ENCODE measurements at regions not wholly inside any gene's neighbourhood (a gene's known extent, or its start where the extent isn't known, plus 50 kb on each side); places are given as distances from the start of the nearest gene placed in this dataset.

DNA sequence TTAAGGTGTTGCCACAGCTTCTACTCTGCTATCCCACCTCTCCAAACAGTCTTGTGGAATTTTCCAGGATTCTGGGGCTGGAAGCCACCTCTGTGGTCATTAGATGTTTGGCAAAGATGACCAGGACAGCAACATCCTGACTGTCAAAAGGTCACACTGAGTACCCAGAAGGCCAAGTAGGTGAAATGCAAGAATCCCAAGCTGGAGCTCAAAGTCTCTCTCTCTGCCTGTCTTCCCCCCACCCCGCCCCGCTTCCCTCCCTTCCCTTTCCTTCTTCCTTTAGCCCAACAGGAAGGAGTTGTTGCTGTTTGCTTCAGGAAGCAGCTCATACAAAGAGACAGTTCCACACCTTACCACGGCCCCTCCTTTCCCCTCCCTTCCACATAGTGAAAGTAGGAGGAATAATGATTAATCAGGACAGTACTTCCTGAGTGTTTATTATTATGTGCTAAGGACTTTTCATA lies 75.6 kb upstream of the SLC2A1 start:
- no peaks in the 10 kb centered on the region for H3K4me1 ChIP-seq (ENCODE audit: insufficient read depth, low read length)
- H3K4me3 ChIP-seq (ENCODE audit: insufficient read depth, low read length) = no peak overlapping the region
- H3K4me2 ChIP-seq (ENCODE audit: insufficient read depth, low read length) = no peak overlapping the region
- no peak overlapping the region for H3K27ac ChIP-seq (ENCODE audit: low read depth, low read length)
- no peaks in the 10 kb centered on the region for H3K36me3 ChIP-seq (ENCODE audit: insufficient read depth, low read length)
- H2AFZ ChIP-seq (ENCODE audit: low read length) = no peak overlapping the region
- H4K20me1 ChIP-seq (ENCODE audit: insufficient read depth, low read length) = no peaks in the 10 kb centered on the region
- no peak for TF ChIP-seq CTCF (IDR thresholded peaks at IDR 0.05; ENCODE audit: extremely low read depth, low read depth, low read length)
- no peaks in the 10 kb centered on the region for H3K27me3 ChIP-seq (ENCODE audit: insufficient read depth, low read length)
- no peaks in the 10 kb centered on the region for H3K9me3 ChIP-seq (ENCODE audit: low read depth, low read length)
- H3K79me2 ChIP-seq (ENCODE audit: insufficient read depth, low read length) = no peaks in the 10 kb centered on the region
- DNase-seq (ENCODE audit: insufficient read length, low spot score, missing footprints) = no peak

DNA sequence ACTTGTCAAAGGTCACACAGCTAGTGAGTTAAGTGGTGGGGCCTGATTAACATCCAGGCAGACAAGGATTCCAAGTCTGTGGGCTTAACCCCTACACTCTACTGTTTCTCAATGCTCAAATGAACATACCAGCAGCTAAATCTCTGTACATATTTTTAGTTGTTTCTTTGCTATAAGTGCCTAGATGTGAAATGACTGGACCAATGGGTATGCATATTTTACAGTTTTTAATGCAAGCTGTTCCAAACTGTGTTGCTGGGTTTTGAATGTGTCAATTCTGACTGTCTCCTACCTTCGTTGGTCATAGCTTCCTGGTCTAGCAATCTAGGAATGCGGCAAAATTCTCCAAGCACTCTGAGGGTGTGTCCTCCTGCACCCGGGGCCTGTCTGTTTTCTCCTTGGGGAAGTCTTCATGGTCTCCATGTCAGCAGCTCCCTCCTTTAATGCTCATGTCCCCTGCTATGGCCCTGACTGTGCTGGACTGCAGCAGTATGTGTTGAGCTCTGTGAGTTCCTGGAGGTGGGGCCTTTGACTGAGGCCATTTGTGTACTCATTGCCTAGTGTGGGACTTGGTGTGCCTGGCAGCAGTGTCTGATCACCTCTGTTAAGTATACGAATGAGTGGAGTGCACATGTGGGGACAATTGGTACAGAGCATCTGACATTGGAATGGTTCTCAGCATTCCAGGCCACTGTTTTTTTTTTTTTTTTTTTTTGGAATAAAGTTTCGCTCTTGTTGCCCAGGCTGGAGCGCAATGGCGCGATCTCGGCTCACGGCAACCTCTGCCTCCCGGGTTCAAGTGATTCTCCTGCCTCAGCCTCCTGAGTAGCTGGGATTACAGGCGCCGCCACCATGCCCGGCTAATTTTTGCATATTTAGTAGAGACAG lies 72.9 kb upstream of the SLC2A1 start:
- no peak overlapping the region for H3K4me3 ChIP-seq (ENCODE audit: insufficient read depth, low read length)

GRCh38 chr1:43024905-43025304 lies 66.2 kb upstream of the SLC2A1 start:
- no peak overlapping the region for H3K27ac ChIP-seq (ENCODE audit: low read depth, low read length)
- H3K4me2 ChIP-seq (ENCODE audit: insufficient read depth, low read length) = no peak overlapping the region
- no peak overlapping the region for H3K4me3 ChIP-seq (ENCODE audit: insufficient read depth, low read length)
- H4K20me1 ChIP-seq (ENCODE audit: insufficient read depth, low read length) = no peaks in the 10 kb centered on the region
- H3K9me3 ChIP-seq (ENCODE audit: low read depth, low read length) = no peaks in the 10 kb centered on the region
- no peaks in the 10 kb centered on the region for H3K4me1 ChIP-seq (ENCODE audit: insufficient read depth, low read length)
- no peak overlapping the region for H2AFZ ChIP-seq (ENCODE audit: low read length)
- no peak for DNase-seq (ENCODE audit: insufficient read length, low spot score, missing footprints)
- no peak for TF ChIP-seq CTCF (IDR thresholded peaks at IDR 0.05; ENCODE audit: extremely low read depth, low read depth, low read length)
- H3K79me2 ChIP-seq (ENCODE audit: insufficient read depth, low read length) = no peaks in the 10 kb centered on the region
- H3K36me3 ChIP-seq (ENCODE audit: insufficient read depth, low read length) = no peaks in the 10 kb centered on the region
- peaks cover 9% of the 10 kb centered on the region for H3K27me3 ChIP-seq (ENCODE audit: insufficient read depth, low read length)

More for the DNA sequence above, 72.9 kb upstream of the SLC2A1 start:
- Histone ChIP-seq H3K9me3 (ENCODE audit: low read depth, low read length) (no peaks in the 10 kb centered on the region), H3K27ac (ENCODE audit: low read depth, low read length) (no peak overlapping the region), H3K79me2 (ENCODE audit: insufficient read depth, low read length) (no peaks in the 10 kb centered on the region), H3K36me3 (ENCODE audit: insufficient read depth, low read length) (no peaks in the 10 kb centered on the region), H4K20me1 (ENCODE audit: insufficient read depth, low read length) (no peaks in the 10 kb centered on the region), H3K4me1 (ENCODE audit: insufficient read depth, low read length) (no peaks in the 10 kb centered on the region), H3K4me2 (ENCODE audit: insufficient read depth, low read length) (no peak overlapping the region), H3K27me3 (ENCODE audit: insufficient read depth, low read length) (peaks cover 5% of the 10 kb centered on the region), H2AFZ (ENCODE audit: low read length) (no peak overlapping the region)
- TF ChIP-seq CTCF (IDR thresholded peaks at IDR 0.05; ENCODE audit: extremely low read depth, low read depth, low read length) = no peak
- DNase-seq (ENCODE audit: insufficient read length, low spot score, missing footprints) = no peak
